HepG2 (cell line): ENCODE measurements at regions not wholly inside any gene's neighbourhood (a gene's known extent, or its start where the extent isn't known, plus 50 kb on each side); places are given as distances from the start of the nearest gene placed in this dataset.

ENCODE experiments used
- ATAC-seq: fragments of 200-7000 bp; cut with Tn5 transposase; 3 replicates; pipeline ENCODE4 v1.9.1; 2020; ENCODE audit warnings: mild to moderate bottlenecking, moderate library complexity
- BruUV-seq: library from RNA; stranded (reverse); fragments of 400-500 nt; replicated peaks from 2 replicates; lab custom pipeline; 2021; lab: Mats Ljungman, UMichigan
- CTCF ChIA-PET: fragments of 300-600 bp; formaldehyde crosslinking; extraction: SDS; loops from one replicate; lab custom pipeline; 2021; ENCODE audit warnings: low total read pairs, inconsistent platforms, low intra/inter-chr PET ratio; lab: Yijun Ruan, JAX
- POLR2A ChIA-PET: fragments of 350-600 bp; sonication (Branson Sonifier 250); formaldehyde crosslinking; loops from one replicate; lab custom pipeline; 2020; ENCODE audit warnings: antibody characterized with exemption, inconsistent platforms; lab: Yijun Ruan, JAX
- DNase-seq: peaks from one replicate; pipeline ENCODE4 v3.0.0-alpha.2; 2015; ENCODE audit warnings: low spot score
- FAIRE-seq: peaks from 3 replicates; lab custom pipeline; 2011; peaks lifted over from hg19 to GRCh38; lab: Jason Lieb, UNC
- H2AFZ ChIP-seq: one replicate; pipeline ENCODE4 v1.6.1; 2011; ENCODE audit warnings: low read length, inconsistent platforms
- H3K27ac ChIP-seq: fragments of 300-600 bp; 3 replicates; pipeline ENCODE4 v1.8.0; 2011; ENCODE audit warnings: mixed run types, mild to moderate bottlenecking, mixed read lengths, low read length, inconsistent platforms; ENCODE audit not compliant: insufficient read depth; ENCODE audit errors: extremely low read length
- H3K27me3 ChIP-seq, 2 experiments: fragments of 200-600 bp in 1 of 2; 2 replicates in 1 of 2; 3 replicates in 1 of 2; pipeline versions ENCODE4 v1.6.0 to v1.8.0; 2011; ENCODE audit warnings: low read length in 2 of 2, mild to moderate bottlenecking in 2 of 2, moderate library complexity in 2 of 2, inconsistent platforms in 1 of 2; ENCODE audit not compliant: insufficient read depth in 2 of 2, control insufficient read depth in 1 of 2
- H3K36me3 ChIP-seq, 2 experiments: fragments of 200-600 bp in 1 of 2; replicated peaks in 1 of 2; 2 replicates in 1 of 2; 3 replicates in 1 of 2; pipeline versions ENCODE4 v1.5.1 to v1.8.0; 2011; ENCODE audit warnings: low read length in 2 of 2, inconsistent platforms in 1 of 2; ENCODE audit not compliant: insufficient read depth in 2 of 2, control insufficient read depth in 1 of 2
- H3K4me1 ChIP-seq: 2 replicates; pipeline ENCODE4 v1.5.1; 2012; ENCODE audit warnings: low read length, inconsistent platforms; ENCODE audit not compliant: insufficient read depth
- H3K4me2 ChIP-seq: 2 replicates; pipeline ENCODE4 v1.6.0; 2011; ENCODE audit warnings: low read depth, low read length, inconsistent platforms
- H3K4me3 ChIP-seq, 3 experiments: fragments of 200-600 bp in 1 of 3; sonication (generic), shearing (Covaris generic) in 1 of 3; replicated peaks in 1 of 3; 2 replicates each; pipeline ENCODE4 v1.5.1; 2011 to 2016; ENCODE audit warnings: low read length in 3 of 3, inconsistent platforms in 2 of 3, low read depth in 2 of 3, mild to moderate bottlenecking in 2 of 3, control low read depth in 1 of 3, mixed read lengths in 1 of 3; ENCODE audit not compliant: insufficient read depth in 1 of 3
- H3K79me2 ChIP-seq: one replicate; pipeline ENCODE4 v1.6.1; 2011; ENCODE audit warnings: low read length, inconsistent platforms; ENCODE audit not compliant: insufficient read depth
- H3K9ac ChIP-seq: 2 replicates; pipeline ENCODE4 v1.6.0; 2011; ENCODE audit warnings: mild to moderate bottlenecking, low read depth, low read length, inconsistent platforms; ENCODE audit not compliant: insufficient read depth
- H3K9me3 ChIP-seq: 2 replicates; pipeline ENCODE4 v1.5.1; 2012; ENCODE audit warnings: mild to moderate bottlenecking, low read length
- H4K20me1 ChIP-seq: 2 replicates; pipeline ENCODE4 v1.6.0; 2011; ENCODE audit warnings: inconsistent platforms, mild to moderate bottlenecking, low read length, moderate library complexity; ENCODE audit not compliant: insufficient read depth
- AHR ChIP-seq: IDR thresholded peaks from 2 replicates; pipeline ENCODE4 v1.6.1; 2018; ENCODE audit warnings: missing genetic modification reagents, missing compliant biosample characterization
- BCLAF1 ChIP-seq: fragments of 450-650 bp; IDR thresholded peaks from 2 replicates; pipeline ENCODE4 v1.6.1; 2017; ENCODE audit warnings: mild to moderate bottlenecking
- CEBPG ChIP-seq: IDR thresholded peaks from 2 replicates; pipeline ENCODE4 v1.6.1; 2016
- KAT7 ChIP-seq: IDR thresholded peaks from 2 replicates; pipeline ENCODE4 v1.6.1; 2018; ENCODE audit warnings: borderline replicate concordance, missing compliant biosample characterization
- KDM5A ChIP-seq: fragments of 200-600 bp; sonication (generic); IDR thresholded peaks from 2 replicates; pipeline ENCODE4 v1.7.0; 2018; ENCODE audit warnings: antibody characterized with exemption, mild to moderate bottlenecking, low read length, borderline replicate concordance
- LRRFIP1 ChIP-seq: sonication (generic); formaldehyde crosslinking; conservative IDR thresholded peaks from 2 replicates; pipeline ENCODE4 v1.4.0; 2020; ENCODE audit warnings: missing genetic modification reagents
- POGK ChIP-seq: sonication (generic); formaldehyde crosslinking; conservative IDR thresholded peaks from 2 replicates; pipeline ENCODE4 v1.8.0; 2022; ENCODE audit warnings: mild to moderate bottlenecking, moderate library complexity, missing genetic modification reagents
- SIN3A ChIP-seq: IDR thresholded peaks from 2 replicates; pipeline ENCODE4 v1.6.1; 2011; ENCODE audit warnings: low read depth, mild to moderate bottlenecking, control low read depth, low read length, borderline replicate concordance
- SMYD3 ChIP-seq: sonication (generic); formaldehyde crosslinking; IDR thresholded peaks from 2 replicates; pipeline ENCODE4 v1.8.1; 2023; ENCODE audit warnings: mild to moderate bottlenecking, missing genetic modification reagents
- ZBTB14 ChIP-seq: sonication (generic); formaldehyde crosslinking; IDR thresholded peaks from 2 replicates; pipeline ENCODE4 v1.4.0; 2020; ENCODE audit warnings: missing genetic modification reagents
- ZBTB38 ChIP-seq: sonication (generic); formaldehyde crosslinking; IDR thresholded peaks from 2 replicates; pipeline ENCODE4 v1.5.1; 2020; ENCODE audit warnings: mild to moderate bottlenecking, missing genetic modification reagents
- ZFP90 ChIP-seq: sonication (generic); formaldehyde crosslinking; IDR thresholded peaks from 2 replicates; pipeline ENCODE4 v1.8.0; 2022; ENCODE audit warnings: missing genetic modification reagents, mild to moderate bottlenecking, inconsistent platforms, borderline replicate concordance
- ZNF33B ChIP-seq: sonication (generic); formaldehyde crosslinking; IDR thresholded peaks from 2 replicates; pipeline ENCODE4 v1.5.1; 2020; ENCODE audit warnings: mild to moderate bottlenecking, missing genetic modification reagents
- ZNF549 ChIP-seq: sonication (generic); formaldehyde crosslinking; IDR thresholded peaks from 2 replicates; pipeline ENCODE4 v1.5.0; 2020; ENCODE audit warnings: missing genetic modification reagents
- ZNF879 ChIP-seq: sonication (generic); formaldehyde crosslinking; IDR thresholded peaks from 2 replicates; pipeline ENCODE4 v1.8.1; 2023; ENCODE audit warnings: missing genetic modification reagents
- WGBS: methylation state at CpG from one replicate; pipeline ENCODE4 v1.1.6; 2017; ENCODE audit warnings: low lambda C conversion rate; 5-methylcytosine and 5-hydroxymethylcytosine counted together
- in situ Hi-C: cut with HindIII; loops from 2 replicates; pipeline ENCODE4 v1.10.0; 2017; ENCODE audit warnings: low pct_unique_long_range_greater_than_20kb; ENCODE audit not compliant: extremely low pct_ligation_motif_present
- intact Hi-C: fragments of 100-400 bp; cut with micrococcal nuclease; formaldehyde crosslinking; loops from one replicate; pipeline ENCODE4 v1.10.0; 2022; ENCODE audit not compliant: unreplicated experiment

- no peak for TF ChIP-seq AHR
- TF ChIP-seq ZFP90 (CRISPR knock-in tag), result no peak
- TF ChIP-seq KDM5A, result no peak
- TF ChIP-seq POGK, result no peak
- TF ChIP-seq KAT7 (CRISPR knock-in tag), result no peak
- TF ChIP-seq CEBPG (CRISPR knock-in tag), result no peak
Observed at GRCh38 chr9:134243778-134244467, 79.6 kb upstream of the RNU6ATAC start (continued).

- H3K9me3 ChIP-seq, result no peaks in the 10 kb centered on the region
- no peak for ATAC-seq
- no peak overlapping the region for H3K4me3 ChIP-seq
- WGBS, result 56% methylated on average over 10 of the region's 11 CpGs
- no TSS peak for BruUV-seq
- intact Hi-C loops (no loop called here), in situ Hi-C loops (no loop called here)
- peaks cover 4 to 36% of the 10 kb centered on the region in 2 experiments; a peak in 4 of 5 replicates for H3K27me3 ChIP-seq
- no peak overlapping the region for H3K4me2 ChIP-seq
- H3K9ac ChIP-seq, result no peak overlapping the region
- no peak overlapping the region for H3K27ac ChIP-seq
- no peaks in the 10 kb centered on the region for H3K79me2 ChIP-seq
- no peak for DNase-seq
- CTCF ChIA-PET, result no interaction called here
- H3K36me3 ChIP-seq, result no peaks in the 10 kb centered on the region
- H3K4me1 ChIP-seq, result no peaks in the 10 kb centered on the region
- H4K20me1 ChIP-seq, result no peaks in the 10 kb centered on the region
- FAIRE-seq, result no peak
- POLR2A ChIA-PET, result no interaction called here
- H2AFZ ChIP-seq, result no peak overlapping the region
- TF ChIP-seq ZNF33B (CRISPR knock-in tag) (no peak), ZNF549 (no peak), SMYD3 (CRISPR knock-in tag) (no peak), ZNF879 (CRISPR knock-in tag) (no peak), BCLAF1 (no peak), SIN3A (no peak), LRRFIP1 (no peak), ZBTB38 (CRISPR knock-in tag) (no peak), ZBTB14 (CRISPR knock-in tag) (no peak)
Observed at GRCh38 chr9:134245179-134245578, 80.8 kb upstream of the RNU6ATAC start.
